Nephron (organoid): ENCODE measurements at regions not wholly inside any gene's neighbourhood (a gene's known extent, or its start where the extent isn't known, plus 50 kb on each side); places are given as distances from the start of the nearest gene placed in this dataset.
"Not testable (repeated sequence)": the region's sequence is repeated elsewhere in the genome, so short reads cannot be mapped to it uniquely, and the experiment has no call there.

Experiments
- H3K27ac Mint-ChIP-seq, 3 experiments: 2 replicates each; pipeline ENCODE4 v1.8.0; 2020; ENCODE audit warnings: mixed read lengths in 3 of 3, mild to moderate bottlenecking in 2 of 3, moderate library complexity in 1 of 3
- H3K27me3 Mint-ChIP-seq: 2 replicates; pipeline ENCODE4 v1.8.0; 2021; ENCODE audit warnings: low read depth, mild to moderate bottlenecking, moderate library complexity, mixed read lengths
- H3K36me3 Mint-ChIP-seq: 2 replicates; pipeline ENCODE4 v1.8.0; 2020; ENCODE audit warnings: low read depth, mixed read lengths
- H3K4me1 Mint-ChIP-seq: 2 replicates; pipeline ENCODE4 v1.8.0; 2020; ENCODE audit warnings: mixed read lengths
- H3K4me3 Mint-ChIP-seq, 3 experiments: 2 replicates each; pipeline ENCODE4 v1.8.0; 2020; ENCODE audit warnings: mild to moderate bottlenecking in 3 of 3, mixed read lengths in 3 of 3, moderate library complexity in 2 of 3
- H3K9me3 Mint-ChIP-seq: 2 replicates; pipeline ENCODE4 v1.8.0; 2020; ENCODE audit warnings: mixed read lengths
- TF ChIP-seq, protein P1 (sequence below), 3 experiments: fragments of 200-600 bp; sonication (generic); IDR thresholded peaks; one replicate each; pipeline ENCODE4 v1.5.0; 2021; ENCODE audit warnings: antibody characterized with exemption in 3 of 3; ENCODE audit not compliant: unreplicated experiment in 3 of 3

DNA sequence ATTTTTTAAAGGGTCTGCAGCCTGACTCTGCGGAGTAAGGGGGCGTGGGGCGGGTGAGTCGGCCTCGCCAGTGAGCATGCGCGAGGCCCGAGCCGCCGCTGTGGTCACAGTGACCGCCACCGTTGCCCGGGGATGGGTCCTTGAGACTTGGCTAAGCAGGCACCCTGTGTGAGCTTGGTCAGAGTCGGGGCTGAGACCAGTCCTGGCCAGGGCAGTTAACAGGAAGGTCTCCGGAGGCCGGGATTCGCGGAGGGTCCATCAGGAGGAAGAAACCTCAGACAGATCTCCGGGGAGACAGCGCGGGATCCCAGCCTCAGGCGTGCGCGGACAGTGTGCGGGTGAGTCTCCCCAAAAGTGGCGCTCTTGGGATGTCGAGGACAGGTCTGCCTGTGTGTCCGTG is 1384.4 kb upstream of the PCDH10 start:
- Mint-ChIP-seq H3K27me3 (no peaks in the 10 kb centered on the region), H3K36me3 (no peaks in the 10 kb centered on the region), H3K4me1 (no peaks in the 10 kb centered on the region), H3K4me3 (no peak overlapping the region), H3K27ac (no peak overlapping the region), H3K9me3 (no peaks in the 10 kb centered on the region)
- TF ChIP-seq, protein P1, sequence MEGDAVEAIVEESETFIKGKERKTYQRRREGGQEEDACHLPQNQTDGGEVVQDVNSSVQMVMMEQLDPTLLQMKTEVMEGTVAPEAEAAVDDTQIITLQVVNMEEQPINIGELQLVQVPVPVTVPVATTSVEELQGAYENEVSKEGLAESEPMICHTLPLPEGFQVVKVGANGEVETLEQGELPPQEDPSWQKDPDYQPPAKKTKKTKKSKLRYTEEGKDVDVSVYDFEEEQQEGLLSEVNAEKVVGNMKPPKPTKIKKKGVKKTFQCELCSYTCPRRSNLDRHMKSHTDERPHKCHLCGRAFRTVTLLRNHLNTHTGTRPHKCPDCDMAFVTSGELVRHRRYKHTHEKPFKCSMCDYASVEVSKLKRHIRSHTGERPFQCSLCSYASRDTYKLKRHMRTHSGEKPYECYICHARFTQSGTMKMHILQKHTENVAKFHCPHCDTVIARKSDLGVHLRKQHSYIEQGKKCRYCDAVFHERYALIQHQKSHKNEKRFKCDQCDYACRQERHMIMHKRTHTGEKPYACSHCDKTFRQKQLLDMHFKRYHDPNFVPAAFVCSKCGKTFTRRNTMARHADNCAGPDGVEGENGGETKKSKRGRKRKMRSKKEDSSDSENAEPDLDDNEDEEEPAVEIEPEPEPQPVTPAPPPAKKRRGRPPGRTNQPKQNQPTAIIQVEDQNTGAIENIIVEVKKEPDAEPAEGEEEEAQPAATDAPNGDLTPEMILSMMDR (IDR thresholded peaks at IDR 0.05; ENCODE audit: unreplicated experiment in 3 of 3): no peak

GRCh38 chr4:131774382-131774781 is 1374.7 kb upstream of the PCDH10 start:
- not testable (repeated sequence) for H3K36me3 Mint-ChIP-seq, H3K4me1 Mint-ChIP-seq, H3K27me3 Mint-ChIP-seq, H3K9me3 Mint-ChIP-seq, H3K4me3 Mint-ChIP-seq
- peak overlapping the region; percentile 20 to 58 (median 52) for H3K27ac Mint-ChIP-seq

DNA sequence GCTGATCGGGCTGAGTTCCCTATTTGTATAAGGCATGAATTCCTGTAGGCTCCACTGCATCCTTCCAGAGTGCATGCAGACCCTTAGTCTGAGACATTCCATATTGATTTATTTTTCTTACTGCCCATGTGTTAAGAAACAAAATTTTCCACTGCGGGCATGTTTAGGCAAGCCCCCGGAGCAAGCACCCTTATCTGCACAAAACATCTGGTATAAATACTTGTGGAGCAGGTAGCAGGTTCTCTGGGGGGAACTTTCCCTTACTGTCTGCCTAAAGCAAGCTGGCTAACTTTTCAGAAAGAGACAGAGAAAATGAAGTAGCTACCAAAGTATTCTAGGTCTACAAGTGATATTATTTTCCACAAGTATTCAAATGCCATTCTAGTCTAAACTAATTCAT is 1338.5 kb upstream of the PCDH10 start:
- not testable (repeated sequence) for H3K4me1 Mint-ChIP-seq, H3K27me3 Mint-ChIP-seq, H3K27ac Mint-ChIP-seq, H3K9me3 Mint-ChIP-seq, H3K4me3 Mint-ChIP-seq, H3K36me3 Mint-ChIP-seq
